Stimulated activated CD4-positive, alpha-beta T cell treated with anti-CD3 and anti-CD28 coated beads, Interleukin-12 subunit alpha, Interleukin-12 subunit beta, amount 100 ng/mL, for 48 hours (primary cell): ENCODE measurements at regions not wholly inside any gene's neighbourhood (a gene's known extent, or its start where the extent isn't known, plus 50 kb on each side); places are given as distances from the start of the nearest gene placed in this dataset.
"Not testable (repeated sequence)": the region's sequence is repeated elsewhere in the genome, so short reads cannot be mapped to it uniquely, and the experiment has no call there.

ENCODE experiments used
- DNase-seq, 3 donors: peaks; one replicate each; pipeline ENCODE4 v3.0.0-alpha.2; 2020; ENCODE audit warnings: low read depth in 2 of 3, low spot score in 1 of 3

DNA sequence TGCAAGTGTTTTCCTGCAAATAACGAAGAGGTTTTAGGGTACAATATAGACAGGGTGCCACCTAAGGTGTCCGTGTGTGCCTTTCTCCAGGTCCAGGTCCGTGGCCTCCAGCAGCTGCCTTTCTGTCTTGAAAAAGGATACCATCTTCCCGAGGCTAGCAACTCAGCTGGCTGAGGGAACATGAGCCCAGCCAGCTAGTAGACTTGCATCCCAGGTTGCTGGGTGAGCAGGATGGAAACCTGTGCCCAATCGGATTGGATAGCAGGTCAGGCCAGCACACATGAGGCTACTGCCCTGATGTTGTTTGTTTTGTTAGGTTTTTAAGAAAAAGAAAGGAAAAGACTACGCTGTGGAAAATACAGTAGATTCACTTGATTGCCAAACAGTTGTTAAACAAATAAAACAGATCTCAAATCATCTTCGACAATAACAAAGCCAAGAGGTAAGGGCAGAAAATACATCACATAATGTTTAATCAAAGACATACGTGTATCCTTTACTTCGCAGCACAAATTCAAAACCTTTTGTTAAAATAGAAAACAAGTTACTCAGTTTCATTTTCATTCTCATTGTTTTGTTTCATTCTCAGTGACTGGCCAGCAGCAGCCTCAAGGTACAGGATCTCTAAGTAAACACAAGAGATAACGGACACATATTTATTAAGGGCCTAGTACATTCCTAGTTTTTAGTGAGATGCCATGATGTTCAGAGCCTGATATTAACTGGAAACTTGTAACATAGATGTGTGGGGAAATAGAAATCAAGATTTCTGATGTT, 661.2 kb upstream of the NR2F2 start:
- no peak for DNase-seq

DNA sequence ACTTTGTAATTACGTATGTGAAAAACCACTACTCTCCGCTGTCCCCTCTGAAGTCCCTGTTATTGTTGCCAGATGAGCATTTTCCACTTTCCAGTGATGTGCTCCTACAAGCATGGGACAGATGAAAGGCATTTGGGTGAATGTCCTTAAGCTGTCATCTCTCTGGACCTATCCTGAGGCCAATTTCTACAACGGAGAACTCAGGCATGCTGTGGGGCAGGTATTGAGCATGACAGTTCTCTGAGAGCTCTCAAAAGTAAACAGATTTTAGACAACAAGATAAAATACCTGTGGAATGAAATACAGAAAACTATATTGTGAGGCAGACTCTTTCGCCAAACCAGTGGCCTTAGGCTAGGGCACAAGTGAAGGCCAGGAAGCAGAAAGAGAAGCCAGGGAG, 656.5 kb upstream of the NR2F2 start:
- DNase-seq, result no peak

DNA sequence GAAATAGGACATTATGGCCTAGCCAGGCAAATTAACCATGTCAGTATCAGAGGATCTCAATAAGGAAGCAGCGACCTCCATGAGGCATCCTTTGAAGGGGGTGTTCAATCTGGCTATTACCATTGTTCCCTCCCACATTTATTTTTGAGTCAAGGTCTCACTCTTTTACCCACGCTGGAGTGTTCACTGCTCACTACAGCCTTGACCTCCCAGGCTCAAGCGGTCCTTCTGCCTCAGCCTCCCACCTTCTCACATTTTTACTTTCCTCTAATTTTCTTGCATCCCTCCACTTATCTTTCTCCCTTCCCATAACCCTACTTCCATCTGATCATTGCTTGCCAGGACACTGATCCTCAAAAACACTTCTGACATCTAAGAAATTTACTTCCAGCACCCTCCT, 654.0 kb upstream of the NR2F2 start:
- DNase-seq, result no peak

DNA sequence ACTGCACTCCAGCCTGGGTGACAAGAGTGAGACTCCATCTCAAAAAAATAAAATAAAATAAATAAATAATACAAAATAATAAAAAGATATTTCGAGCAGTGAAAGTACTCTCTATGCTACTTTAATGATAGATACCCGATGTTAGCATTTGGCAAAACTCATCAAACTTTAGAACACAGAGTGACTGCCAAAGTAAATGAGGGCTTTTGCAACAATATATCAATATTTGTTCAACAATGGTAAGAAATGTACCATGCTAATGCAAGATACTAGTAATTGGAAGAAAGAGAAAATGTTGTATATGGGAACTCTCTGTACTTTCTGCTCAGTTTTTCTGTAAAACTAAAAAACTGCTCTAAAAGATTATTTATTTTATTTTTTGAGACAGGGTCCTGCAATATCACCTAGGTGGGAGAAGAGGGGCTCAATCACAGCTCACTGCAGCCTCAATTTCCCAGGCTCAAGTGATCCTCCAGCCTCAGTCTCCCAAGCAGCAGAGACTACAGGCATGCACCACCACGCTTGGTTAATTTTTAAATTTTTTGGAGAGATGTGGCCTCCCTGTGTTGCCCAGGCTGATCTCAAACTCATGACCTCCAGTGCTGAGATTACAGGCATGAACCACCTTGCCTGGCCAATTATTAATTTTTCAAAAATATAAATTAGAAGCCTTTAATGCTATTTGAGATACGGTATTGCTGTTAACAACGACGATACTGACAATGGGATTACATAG, 650.5 kb upstream of the NR2F2 start:
- no peak for DNase-seq

DNA sequence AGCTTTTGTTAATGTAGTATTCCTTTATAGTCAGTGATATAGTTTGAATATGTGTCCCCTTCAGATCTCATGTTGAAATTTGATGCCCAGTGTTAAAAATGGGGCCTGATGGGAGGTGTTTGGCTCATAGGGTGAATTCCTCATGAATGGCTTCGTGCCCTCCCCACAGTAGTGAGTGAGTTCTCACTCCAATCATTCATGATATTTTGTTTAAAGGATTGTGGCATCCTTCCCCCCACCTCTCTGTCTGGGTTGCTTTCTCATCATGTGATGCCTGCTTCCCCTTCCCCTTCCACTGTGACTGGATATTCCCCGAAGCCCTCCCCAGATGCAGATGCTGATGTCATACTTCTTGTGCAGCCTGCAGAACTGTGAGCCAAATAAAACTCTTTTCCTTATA, 649.8 kb upstream of the NR2F2 start:
- no peak for DNase-seq

DNA sequence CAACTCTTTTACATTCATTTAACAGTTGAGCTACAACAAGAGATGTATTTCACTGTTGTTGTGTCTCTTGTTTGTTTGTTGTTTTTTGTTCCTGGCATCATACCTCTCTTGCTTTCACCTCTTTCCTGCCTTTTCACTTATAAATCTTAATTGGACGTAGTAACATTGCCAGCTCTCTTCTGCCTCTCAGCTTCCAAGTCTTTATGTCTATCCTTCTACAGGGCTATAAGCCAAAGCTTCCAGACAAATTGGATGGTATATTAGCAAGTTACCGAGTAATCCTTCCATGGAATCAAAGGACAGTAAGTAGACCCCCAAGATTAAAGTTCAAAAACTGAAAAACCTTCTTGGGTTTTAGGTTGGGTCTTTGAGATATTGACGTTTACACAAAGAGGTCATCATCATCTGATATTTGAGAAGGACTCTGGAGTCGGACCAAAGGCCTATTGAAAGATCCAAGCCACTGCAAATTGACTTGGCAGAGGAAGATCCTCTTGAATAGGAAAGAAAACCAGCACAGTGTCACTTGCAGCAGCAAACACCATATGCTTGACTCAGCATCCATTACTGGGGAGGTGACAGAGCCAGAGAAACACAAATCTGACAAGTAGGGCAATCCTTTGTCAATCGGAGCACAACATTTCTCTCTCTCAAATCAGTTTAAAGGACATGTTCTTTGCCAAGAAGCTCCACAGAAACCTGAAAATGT, 648.5 kb upstream of the NR2F2 start:
- DNase-seq, result no peak

DNA sequence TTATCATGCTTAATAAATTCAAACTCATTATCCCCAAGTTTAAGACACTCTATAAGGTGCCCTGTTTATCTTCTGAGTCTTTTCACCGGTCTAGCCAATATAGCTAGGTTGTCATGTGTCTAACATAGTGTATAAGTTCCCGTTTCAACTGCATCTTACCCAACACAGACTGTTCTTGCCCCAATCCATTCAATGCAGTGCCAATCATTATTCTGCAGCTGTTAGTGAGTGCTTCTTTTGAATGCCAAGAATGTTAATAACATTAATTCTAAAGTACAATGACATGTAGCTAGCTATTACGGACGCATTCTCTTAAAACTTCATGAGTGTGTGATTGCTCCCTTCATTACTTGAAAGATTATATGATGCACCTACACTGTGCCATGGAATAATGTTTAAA, 646.4 kb upstream of the NR2F2 start:
- no peak for DNase-seq

DNA sequence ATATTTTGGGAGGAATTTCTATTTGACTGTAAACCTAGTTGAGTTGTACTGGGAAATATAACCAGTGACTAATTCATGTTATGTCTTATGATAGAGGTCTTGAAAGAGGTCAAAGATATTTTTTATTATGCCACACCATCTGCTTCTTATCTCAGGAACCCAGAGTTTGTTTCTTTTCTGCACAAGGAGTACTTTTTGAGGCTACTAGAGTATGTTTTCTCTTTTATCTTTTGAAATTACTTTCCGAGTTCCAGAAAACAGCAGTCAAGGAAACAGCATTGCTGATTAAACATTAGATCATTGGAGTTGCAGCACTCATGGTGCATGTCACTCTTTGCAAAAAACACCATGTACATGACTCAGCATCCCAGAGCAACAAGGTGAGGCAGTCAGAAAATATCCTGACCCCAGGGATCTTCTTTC, 645.8 kb upstream of the NR2F2 start:
- no peak for DNase-seq

DNA sequence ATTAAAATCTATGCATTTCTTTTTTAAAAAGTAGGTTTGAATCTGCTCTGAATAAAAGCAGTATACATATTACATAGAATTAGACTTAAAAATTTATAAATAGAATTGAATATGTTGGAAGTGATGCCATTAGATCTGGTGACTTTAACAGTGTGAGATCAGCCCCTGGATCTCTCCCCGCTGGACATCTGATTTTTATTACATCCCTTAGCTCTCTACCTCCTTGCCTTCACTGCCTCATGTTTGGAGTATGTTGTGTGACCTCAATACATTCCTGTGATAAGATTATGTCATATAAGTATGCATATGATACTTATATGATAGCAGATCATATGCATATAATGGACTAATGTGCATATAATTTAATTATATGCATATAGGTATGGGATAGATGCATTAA, 643.4 kb upstream of the NR2F2 start:
- DNase-seq, result no peak

DNA sequence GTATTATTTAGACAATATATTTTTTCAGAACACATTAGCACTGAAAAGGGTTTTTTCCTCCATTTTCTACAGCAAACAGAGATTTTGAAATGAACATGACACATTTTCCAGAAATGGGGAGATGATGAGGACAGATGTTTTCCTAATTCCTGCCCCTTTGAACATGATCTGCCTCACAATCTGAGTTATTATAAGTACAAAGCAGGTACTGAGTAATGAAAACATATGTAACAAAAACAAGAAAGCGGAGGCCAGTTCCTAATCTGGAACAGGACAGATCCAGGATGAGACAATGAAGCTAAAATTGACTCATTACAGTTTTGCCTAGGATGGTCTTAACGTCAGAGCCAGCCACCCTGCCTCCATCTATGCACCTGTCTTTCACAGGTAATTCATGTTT, 642.8 kb upstream of the NR2F2 start:
- DNase-seq, result no peak

DNA sequence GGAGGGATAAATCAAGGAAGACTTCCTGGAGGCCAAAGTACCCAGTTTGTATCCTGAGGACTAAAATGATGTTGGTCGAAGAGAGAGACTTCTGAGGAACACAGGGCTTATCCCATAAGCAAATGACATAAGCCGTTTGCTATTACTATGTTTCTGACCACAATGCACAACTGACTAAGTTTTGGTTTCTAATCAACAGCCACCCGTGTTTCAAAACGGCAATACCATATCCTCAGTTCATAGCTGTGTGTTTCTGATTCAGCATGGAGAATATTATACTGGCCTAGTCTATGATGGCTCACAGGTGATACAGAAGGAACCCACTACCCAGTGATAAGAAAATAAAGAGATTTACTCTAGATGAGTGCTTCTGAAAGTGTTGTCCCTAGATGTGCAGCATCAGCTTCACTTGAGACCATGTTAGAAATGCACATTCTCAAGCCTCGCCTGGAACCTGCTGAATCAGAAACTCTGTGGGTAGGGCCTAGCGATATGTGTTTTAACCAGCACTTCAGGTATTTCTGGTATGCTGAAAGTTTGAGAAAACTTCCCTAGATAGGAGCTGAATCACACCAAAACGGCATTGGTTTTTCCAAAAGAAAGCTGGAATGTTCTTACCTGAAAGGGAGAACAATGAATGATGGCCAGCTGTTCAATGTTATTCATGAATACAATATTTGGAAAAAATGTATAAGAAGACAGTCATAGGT, 639.7 kb upstream of the NR2F2 start:
- DNase-seq, result no peak

DNA sequence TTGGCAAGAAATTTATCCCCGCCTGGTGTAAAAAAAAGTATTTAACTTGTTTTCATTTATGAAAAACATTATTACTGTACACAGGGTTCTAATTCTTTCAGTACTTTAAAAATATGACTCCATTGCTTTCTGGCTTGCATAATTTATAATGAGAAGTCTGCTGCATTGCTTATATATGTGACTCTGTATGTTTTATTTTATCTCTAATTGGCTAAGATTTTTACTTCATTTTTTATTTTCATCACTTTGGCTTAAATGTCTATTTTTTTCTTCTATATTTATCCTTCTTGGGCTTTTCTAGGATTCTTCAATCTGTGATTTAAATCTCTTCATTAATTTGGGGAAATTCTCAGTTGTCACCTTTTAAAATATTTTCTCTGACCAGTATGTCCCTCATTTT, 636.6 kb upstream of the NR2F2 start:
- no peak for DNase-seq

DNA sequence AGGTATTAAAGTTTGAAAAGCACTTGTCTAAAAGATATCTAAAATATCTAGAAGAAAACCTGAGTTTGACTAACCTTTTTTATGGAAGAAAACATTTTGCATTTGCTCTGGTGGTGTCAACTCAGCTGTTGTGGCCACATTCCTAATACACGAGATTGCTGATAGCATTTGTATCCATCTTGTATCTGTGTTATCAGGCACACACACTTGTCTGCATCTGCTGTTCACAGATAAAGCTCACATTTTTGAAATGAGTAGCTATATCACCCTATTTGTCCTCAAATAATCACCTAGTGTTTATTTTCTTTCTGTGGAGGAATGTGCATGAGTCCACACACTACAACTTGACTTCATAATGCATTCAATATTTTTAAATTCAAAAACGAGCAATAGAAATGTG, 632.3 kb upstream of the NR2F2 start:
- no peak for DNase-seq

DNA sequence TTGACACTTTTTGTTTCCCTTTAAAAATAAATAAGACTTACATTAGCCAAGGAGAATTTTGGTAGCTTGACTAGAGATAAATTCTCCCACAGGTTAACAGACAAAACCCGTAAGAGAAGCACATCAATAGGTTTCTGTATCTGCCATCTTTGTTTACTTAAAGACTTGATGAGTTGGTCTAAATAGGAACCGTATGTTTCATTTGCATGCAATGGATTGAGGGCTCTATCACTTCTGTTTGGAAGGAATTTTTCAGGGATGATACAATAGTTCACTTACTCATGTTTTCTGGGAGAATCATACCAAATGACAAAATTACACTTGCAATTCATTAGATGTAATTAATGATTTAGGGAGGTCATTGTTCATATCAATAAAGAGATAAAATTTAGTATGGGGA, 631.5 kb upstream of the NR2F2 start:
- no peak for DNase-seq

DNA sequence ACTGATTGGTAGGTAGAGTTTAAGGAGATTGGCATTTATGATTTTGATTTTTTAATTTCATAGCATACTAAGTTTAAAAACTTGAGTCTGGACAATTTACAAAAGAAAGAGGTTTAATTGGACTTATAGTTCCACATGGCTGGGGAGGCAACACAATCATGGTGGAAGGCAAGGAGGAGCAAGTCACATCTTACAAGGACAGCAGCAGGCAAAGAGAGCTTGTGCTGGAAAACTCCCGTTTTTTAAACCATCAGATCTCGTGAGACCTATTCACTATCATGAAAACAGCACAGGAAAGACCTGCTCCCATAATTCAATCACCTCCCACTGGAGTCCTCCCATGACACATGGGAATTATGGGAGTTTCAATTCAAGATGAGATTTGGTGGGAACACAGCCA, 630.9 kb upstream of the NR2F2 start:
- DNase-seq, result no peak

DNA sequence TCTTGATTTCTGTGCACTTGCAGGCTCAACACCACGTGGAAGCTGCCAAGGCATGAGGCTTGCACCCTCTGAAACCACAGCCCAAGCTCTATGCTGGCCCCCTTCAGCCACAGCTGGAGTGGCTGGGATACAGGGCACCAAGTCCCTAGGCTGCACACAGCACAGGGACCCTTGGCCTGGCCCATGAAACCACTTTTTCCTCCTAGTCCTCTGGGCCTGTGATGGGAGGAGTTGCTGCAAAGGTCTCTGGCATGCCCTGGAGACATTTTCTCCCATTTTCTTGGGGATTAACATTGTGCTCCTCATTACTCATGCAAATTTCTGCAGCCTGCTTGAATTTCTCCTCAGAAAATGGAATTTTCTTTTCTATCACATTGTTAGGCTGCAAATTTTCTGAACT, 629.8 kb upstream of the NR2F2 start:
- not testable (repeated sequence) for DNase-seq

DNA sequence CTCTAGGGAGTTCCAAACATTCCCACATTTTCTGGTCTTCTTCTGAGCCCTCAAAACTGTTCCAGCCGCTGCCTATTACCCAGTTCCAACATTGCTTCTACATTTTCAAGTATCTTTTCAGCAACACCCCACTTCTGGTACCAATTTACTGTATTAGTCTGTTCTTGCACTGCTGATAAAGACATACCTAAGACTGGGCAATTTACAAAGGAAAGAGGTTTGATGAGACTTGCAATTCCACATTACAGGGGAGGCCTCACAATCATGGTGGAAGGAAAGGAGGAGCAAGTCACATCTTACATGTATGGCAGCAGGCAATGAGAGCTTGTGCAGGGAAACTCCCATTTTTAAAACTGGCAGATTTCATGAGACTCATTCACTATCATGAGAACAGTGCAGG, 629.1 kb upstream of the NR2F2 start:
- no peak for DNase-seq

DNA sequence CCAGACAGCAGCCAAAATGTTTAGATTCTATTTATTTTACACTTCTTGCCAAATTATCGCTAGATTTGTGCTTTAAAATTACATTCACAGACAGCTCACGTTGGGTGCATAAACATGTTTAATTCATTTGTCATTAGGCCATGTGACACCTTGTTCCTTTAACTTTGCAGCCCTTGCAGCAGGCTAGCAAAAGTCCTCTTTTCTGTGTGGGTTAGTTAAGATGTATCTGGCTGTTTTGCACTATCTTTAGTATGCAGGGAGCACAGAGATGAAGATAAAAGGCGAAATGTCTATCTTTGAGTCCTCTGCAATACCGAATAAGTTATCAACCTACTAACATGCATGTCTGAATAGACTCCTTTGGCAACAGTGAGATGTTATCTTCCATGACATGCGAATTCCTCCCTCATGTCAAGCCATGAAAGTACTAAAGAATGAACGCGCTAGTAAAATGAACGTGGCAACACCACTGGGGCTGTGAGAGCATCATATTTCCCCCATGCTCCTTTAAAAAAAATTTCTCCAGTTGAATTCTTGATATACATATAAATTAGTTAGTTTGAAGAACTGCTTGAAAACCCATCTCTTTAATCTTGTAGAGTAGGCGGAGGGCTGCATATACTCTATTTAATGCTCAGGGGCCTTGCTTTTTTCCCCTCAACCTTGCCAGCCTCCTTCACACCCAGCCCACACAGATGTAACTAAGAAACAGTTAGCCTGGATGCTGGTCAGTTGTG, 620.4 kb upstream of the NR2F2 start:
- DNase-seq, result no peak

DNA sequence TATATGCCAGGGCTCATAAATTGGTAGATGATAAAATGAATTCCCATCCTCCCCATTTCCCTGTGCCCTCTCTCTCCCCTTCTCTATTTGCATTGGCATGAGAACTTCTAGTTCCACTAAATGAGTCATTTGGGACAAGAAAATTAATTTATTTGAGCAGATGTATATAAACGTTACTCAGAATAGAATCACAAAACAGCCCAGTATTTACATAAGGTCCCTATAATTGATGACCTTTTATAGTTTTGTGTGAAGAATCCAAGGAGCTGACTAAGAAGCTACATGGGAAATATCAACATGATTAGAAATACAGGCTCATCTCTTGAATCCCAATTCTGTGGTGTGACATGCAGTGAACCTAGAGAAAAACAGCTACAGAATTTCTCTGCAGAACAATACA, 617.7 kb upstream of the NR2F2 start:
- DNase-seq, result no peak

DNA sequence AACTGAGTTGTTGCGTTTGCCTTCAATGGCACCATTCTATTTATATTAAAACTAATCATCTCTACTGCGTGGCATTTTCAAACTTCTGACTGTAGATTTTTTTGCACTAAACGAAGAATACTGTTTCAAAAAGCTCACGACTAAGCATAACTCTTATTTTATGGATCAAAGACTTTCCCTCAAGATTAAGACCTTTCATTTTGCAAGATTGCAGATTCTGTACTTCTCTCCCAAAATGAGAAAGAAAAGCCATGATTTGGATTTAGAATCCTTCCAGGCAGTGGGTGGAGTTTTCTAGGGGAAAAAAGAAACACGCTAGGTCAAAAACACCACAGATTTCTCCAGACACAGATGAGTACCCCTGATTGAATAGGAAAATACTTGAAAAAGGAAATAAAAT, 617.2 kb upstream of the NR2F2 start:
- DNase-seq, result no peak
